Kidney tubule cell (primary cell): ENCODE measurements at regions not wholly inside any gene's neighbourhood (a gene's known extent, or its start where the extent isn't known, plus 50 kb on each side); places are given as distances from the start of the nearest gene placed in this dataset.

Experiments used
- DNase-seq: peaks from one replicate; pipeline ENCODE4 v3.0.0-alpha.2; 2018; ENCODE audit warnings: low spot score

DNA sequence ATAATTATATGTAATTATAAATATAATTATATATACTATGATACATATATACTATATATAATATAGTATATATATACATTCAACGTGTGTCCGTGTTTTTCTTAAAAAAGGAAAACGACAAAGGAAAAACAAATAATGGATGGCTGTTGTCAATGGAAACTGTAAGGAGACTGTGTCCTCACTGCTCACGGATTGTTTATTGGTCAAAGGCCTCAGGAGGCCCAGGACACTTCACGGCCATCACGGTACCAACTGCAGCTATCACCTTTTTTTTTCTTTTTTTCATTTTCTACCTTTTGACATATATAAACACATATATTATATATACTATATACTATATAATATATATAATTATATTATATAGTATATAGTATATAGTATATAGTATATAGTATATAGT is 113.4 kb downstream of the SPTSSA start:
- DNase-seq, result no peak

DNA sequence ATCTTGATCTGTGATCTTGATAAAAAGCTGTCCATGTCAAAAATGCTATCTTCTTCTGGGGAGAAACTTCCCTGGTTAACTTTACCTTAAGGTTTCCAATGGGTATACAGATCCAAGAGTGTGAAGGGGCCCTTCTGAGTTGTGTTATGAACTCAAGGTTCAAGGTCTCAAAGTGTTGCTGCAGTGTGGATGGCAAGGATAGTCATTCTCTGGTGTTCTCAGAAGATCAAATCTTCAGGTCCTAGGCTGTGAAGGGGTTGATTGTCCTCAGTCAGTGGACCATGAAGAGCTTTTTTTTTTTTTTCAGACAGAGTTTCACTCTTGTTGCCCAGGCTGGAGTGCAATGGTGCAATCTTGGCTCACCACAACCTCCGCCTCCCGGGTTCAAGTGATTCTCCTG is 114.4 kb downstream of the SPTSSA start:
- DNase-seq, result peak; percentile 63

DNA sequence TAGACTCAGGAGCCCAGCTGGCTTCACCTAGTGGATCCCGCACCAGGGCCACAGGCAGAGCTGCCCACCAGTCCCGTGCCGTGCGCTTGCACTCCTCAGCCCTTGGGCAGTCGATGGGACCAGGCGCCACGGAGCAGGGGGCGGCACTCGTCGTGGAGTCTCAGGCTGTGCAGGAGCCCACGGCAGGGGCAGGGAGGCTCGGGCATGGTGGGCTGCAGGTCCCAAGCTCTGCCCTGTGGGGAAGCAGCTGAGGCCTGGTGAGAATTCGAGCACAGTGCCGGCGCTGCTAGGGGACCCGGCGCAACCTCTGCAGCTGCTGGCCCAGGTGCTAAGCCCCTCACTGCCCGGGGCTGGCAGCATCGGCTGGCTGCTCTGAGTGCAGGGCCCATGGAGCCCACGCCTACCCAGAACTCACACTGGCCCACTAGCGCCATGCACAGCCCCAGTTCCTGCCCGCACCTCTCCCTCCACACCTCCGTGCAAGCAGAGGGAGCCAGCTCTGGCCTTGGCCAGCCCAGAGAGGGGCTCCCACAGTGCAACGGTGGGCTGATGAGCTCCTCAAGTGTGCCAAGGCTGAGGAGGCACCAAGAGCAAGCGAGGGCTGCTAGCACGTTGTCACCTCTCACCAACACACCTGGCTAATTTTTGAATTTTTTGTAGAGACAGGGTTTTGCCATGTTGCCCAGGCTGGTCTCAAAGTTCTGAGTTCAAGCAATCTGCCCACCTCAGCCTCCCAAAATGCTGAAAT is 116.1 kb downstream of the SPTSSA start:
- DNase-seq, result no peak

DNA sequence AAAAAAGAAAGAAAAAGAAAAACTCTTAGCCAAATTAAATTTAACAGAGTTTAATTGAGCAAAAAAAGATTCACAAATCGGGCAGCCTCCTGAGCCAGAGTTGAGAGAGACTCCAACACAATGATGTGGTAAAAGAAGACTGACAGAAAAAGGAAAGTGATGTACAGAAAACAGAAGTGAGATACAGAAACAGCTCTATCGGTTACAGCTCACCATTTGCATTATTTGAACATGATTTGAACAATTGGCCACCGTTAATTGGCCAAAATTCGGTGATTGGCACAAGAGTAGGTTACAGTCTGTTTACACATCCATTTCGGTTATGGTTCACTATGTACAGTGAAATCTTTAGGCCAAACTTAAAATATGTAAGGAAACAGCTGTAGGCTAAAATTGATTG is 117.7 kb downstream of the SPTSSA start:
- no peak for DNase-seq

DNA sequence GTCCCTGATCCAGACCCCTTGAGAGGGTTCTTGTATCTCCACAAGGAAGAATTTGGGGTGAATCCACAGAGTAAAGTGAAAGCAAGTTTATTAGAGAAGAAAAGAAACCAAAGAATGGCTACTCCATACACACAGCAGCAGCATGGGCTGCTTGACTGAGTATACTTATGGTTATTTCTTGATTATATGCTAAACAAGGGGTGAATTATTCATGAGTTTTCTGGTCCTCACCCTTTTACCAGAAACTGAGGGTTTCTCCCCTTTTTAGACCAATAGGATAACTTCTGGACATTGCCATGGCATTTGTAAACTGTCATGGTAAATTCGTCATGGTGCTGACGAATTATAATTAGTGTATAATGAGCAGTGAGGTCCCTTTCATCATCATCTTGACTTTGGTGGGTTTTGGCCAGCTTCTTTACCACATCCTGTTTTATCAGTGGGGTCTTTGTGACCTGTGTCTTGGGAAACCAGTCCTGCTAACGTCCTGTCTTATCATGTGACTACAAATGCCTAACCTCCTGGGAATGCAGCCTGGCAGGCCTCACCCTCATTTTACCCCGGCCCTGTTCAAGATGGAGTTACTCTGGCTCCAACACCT is 121.9 kb downstream of the SPTSSA start:
- DNase-seq, result no peak

DNA sequence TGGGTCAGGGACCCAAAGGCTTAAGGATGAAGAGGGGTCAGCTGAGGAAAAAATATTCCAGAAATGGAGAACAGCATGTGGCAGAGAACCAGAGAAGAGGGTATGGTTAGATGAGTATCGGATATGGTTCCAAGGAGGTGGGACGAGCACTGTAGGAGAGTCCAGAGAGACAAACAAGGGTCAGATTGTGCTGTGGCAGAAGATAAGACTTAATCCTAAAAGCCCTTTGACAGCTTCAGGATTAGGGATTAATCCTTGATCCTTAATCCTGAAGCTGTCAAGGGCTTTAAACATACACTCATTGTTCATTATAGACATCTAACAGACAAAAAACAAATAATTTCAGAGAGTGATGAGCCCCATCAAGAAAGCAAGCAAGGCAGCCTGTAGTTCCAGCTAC is 124.0 kb downstream of the SPTSSA start:
- DNase-seq, result no peak

DNA sequence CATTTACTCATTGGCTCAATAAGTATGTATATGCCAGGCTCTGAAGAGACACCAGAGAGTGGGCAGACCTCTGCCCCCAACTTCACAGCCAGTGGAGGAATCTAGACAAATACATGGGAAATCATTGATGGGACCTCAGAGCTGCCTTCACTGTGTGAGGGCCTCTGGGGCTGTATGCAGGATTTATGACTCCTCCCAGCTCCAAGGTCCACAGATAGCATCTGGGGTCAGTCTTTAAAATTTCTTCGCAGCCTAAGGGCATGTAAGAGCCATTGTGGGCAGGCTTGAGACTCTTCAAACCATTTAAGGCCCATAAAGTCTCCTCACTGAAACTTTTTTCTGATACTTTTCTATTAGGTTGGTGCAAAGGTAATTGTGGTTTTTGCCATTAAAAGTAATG is 125.5 kb downstream of the SPTSSA start:
- DNase-seq, result no peak

DNA sequence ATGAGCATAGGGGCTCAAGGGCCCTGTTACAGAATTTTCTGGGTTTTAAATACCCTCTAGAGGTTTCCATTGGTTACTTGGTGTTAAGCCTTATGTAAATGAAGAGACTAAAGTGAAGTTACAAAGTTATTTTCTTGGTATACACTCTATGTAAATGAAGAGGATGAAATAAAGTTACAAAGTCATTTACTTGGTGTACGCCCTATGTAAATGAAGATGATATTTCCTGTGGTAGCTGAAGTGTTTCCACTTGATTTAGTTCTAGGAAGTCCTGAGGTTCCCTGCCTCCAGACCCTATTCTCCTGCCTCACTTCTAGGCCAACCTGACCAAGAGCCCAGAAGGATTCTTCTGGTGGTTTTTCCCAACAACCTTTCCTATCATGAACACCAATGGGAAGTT is 126.1 kb downstream of the SPTSSA start:
- no peak for DNase-seq

DNA sequence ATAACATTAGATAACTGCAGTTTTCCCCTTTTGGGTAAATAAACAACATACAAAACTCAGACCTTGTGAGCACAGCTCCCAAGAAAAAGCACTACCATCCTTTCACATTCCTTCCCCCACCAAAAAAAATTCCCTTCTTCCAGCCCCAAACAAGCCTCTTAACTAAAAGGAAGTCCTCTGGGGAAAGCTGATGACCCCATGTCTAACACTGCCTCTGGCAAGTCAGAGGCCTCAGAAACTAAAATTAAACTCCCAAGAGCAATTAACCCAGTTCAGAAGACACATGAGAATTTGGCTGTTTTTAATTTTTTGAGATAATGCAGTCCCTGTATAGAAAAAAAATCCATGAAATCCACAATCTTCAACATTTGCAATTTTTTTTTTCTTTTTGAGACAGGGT is 127.7 kb downstream of the SPTSSA start:
- DNase-seq, result no peak

DNA sequence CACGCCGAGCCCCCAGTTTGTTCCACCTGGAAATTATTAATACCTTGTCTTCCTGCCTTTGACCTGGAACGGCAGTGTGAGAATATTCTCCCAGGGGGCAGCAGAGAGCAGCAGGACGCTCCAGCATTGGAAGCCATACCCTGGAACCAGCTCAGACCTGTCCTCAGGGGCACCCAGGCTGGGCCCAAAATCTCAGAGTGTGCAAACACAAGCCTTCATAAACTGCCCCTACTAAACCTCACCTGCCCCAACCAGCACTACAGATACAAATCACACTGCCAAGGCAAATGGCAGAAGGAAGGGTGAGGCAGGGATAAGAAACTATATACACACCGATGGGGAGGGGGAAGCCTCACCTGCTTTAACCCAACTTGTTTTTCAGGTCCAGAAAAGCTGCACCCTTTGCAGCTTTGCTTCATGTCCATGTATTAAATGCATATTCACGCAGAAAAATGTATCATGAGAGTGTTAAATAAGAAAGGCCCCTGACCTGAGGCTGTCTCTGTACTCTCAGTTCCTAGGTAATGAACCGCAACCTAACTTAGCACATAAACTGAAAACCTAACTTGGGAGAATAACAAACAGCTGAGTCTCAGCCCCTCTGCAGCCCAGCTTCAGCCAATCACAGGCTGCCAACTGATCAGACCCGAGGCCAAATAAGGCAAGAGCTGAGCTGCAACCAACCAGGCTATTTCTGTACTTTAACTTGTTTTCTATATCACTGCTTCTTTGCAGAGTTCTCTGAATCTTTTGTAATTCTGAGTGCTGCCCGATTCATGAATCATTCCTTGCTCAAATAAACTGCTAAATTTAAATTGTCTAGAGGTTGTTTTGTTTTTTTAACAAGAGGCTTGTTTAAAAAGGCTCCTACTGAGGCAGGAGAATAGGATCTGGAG is 130.1 kb downstream of the SPTSSA start:
- DNase-seq, result peak; percentile 73

DNA sequence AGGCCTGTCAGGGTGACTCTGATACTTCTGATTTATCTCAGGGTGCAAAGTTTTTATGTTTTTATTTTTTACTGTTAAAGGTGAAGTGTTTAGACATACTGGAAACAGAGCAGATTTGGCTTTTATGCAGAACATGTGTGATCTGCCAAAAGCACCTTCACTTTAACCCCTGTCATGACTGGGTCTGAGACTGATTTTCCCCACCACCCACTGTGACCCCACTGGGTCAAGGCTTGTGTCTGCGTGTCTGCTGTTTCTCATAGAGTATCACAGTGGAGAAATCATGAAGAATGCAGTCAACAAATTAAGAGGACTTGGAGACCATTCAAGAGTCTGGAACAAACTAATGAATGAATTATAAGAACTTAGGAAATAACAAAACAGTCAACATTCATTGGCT is 131.2 kb downstream of the SPTSSA start:
- no peak for DNase-seq

DNA sequence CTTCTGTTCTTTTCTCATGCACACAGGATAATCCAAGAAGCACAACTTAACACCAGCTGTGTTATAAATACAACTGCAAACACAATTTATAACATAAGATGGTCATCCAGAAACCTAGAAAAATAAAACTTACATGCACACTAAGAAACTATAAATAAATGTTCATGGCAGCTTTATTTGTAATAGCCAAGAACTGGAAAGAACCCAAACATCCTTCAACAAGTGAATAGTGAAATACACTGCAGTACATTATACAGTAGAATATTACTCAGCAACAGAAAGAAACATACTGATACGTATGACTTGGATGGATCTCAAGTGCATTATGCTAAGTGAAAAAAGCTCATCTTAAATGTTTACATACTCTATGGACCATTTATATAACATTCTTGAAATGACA is 132.7 kb downstream of the SPTSSA start:
- no peak for DNase-seq

DNA sequence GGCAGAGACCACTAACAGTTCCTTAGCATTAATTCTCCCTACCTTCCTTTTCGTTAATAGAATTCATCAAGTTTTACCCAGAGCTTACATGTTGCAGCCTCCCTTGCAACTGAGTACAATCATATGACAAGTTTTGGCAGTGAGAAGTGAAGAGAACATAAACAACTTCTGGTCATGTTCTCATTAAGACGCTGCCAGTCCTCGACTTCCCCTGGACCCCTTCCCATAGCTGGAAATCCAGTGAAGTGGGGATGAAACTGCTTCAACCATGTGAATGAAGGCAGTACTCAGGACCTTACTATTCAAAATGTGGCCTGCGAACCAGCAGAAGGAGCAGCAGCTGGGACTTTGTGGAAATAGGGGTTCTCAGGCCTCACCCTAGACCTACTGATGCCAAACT is 133.9 kb downstream of the SPTSSA start:
- no peak for DNase-seq

DNA sequence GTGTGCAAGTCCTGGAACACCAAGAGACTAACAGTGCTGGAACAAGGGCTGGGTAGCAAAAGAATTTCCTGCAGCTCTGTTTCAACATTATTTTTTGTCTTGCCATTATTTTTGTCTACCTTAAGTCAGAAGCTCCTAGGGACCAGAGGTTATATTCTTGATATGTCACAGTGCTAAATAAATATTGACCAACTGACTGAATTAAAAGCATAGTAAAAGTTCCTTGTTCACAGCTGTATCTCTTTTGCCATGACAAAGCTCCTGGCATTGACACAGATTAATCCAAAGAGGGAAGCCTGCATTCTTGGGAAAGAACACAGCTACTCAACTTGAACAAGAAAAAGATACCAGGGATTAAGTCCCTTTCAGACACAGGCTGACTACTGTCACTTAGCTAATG is 136.5 kb downstream of the SPTSSA start:
- DNase-seq, result no peak

DNA sequence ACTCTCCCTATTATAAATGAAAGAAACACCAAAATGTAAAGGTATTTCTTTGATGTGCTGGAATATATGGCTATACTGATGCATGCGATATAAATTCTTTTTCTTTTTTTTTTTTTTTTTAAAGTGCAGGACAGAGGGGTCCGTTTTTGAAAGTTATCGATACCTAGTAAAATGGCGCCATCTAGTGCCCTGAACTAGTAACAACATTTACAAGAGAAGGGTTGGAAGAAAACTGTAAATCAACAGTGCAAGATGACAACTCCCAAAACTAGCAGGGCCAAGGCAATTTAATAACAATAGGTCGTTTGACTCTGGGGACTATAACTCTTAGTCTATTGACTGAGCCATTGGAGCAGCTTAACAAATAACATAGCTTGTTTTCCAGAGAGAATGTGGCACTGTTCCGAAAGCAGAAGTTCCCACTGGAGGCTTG is 137.7 kb downstream of the SPTSSA start:
- DNase-seq, result peak; percentile 46

DNA sequence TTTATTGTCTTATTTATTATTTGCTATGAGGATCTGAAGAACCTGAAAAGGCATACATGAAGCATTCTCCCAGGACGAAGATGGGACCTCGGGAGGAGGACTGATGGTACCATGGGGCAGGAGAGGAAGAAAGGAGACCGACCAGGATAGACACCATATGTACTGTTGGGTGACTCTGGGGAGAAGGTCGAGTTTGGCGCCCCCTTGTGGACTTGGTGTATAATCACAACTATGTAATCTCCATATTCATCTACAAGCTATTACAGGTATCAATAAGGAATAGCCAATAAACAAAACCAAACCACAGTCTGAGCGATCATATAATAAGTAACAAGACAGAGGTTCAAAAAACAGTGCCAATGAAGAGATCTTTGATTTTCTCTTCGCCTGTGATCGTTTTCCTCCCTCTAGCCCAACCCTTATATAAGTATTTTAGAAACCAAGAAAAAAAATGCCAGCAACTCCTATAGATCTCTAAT is 139.1 kb downstream of the SPTSSA start:
- DNase-seq, result peak; percentile 61

DNA sequence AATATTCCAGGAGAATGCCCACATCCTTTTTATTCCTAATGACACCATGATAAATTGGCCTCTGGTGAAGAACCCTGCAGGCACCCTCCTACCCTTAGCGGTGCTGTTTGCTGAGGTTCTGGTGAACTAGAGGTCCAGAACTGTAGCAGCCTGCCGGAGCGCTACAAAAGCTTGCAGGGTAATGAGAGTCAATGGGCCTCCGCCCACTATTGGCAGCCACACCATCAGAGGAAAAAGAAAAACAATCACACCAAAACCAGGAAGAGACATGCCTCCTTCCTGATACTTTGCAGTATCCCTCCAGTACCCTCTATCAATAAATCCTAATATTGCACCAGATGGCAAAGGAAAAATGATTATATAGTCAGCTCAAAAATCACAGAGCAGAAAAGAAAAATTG is 142.9 kb downstream of the SPTSSA start:
- no peak for DNase-seq

DNA sequence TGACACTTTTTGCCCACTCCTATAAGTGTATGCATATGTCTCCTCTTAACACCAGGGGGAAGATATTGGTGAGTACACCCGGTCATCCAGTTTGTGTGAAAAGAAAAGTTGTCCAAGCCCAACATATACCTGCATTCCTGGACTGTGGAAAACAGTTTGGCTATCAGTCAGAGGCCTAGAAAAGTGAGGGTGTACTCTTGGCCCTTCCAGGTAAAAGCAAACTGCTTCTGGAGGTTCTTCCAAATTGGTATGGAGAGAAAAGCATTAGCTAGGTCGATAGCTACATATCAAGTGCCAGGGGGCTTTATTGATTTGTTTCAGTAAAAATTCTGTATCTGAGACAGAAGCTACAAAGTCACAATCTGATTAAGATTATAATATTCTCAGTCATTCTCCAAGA is 144.0 kb downstream of the SPTSSA start:
- no peak for DNase-seq

DNA sequence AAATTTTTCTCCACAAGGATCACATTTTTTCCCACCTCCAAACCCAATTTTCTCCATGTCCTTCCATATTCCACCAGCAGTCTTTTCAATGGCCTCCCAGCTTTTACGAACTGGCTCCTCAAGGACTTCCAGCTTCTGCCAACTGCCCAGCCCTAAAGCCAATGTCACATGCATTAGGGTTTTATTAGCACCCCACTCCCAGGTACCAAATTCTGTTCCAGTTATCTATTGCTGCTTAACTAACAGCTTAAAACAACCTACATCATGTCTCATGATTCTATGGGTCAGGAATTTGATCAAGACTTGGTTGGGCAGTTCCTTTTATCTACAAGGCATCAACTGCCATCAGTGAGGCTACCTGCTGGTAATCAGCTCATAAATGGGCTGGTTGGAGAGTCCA is 151.3 kb downstream of the SPTSSA start:
- no peak for DNase-seq

DNA sequence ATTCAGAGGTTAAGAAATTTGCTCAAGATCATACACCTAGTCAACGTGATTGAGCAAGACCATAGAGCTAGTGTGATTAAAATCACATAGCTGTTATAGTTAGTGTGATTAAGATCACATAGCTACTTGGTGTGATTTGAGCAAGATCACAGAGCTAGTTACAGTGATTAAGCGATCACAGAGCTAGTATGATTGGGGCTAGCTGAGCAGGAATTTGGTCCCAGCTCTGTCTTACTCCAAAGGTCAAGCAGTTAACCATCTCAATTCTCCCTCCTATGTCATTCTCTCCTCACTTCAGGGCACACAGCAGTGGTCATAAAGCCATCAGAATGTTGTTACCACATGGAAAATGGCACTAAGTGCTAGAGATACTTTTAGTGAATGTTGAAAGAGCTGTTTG is 158.2 kb downstream of the SPTSSA start:
- DNase-seq, result no peak

DNA sequence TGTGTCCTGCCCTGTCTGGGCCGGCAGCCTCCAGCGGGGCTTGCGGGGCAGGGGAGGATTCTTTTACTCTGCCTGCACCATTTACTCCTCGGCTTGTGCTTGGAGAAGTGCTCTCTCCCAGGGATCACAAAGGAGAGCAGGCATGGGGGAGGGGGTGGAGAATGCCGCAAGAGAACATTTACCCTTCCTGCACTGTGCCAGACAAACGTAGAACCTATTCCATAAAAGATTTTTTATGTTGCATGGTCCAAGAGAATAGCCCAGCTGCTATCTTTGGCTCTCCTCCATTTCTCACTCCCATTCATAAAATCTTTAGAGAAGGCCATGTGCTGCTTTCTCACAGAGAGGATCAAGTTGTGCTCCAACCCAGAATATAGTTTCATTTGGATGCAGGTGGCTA is 159.4 kb downstream of the SPTSSA start:
- DNase-seq, result no peak

DNA sequence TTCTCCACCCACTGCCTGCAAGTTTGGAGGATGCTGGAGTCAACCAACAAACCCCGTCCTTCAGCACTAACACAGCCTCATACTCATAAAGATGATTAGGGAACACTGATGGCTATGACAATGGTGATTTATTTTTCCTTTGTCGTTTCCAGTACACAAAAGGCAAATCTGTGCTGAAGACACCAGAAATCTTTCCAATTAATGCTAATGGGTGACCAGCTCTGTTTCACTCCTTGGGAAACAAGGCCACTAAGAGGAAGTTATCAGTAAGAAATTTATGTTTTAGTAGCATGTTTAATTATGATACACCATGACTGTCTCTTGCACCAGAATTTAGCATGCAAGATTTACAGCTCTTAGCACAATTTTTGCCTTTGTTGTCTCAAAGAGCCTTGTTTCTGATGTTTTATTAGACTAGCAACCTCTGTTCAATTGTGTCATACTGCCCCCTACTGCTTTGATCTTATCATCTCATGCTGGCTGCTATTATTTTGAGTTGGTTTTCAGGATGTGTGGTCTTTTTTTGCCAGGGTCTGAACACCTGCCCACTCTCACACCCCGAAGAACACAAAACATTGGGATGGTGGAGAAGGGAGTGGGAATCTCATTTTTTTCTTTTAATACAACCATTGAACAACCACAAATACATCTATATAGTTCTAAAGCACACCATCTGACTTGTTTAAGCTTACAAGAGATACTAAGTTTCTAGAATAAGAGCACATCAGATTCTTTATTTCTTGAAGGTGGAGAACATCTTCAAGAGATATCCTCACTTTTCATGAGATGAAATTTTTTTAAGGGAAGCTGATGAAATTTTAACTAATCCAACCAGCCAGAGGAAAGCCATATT is 160.9 kb downstream of the SPTSSA start:
- peak; percentile 56 for DNase-seq
